PC-9 (cell line): ENCODE measurements at regions not wholly inside any gene's neighbourhood (a gene's known extent, or its start where the extent isn't known, plus 50 kb on each side); places are given as distances from the start of the nearest gene placed in this dataset.

Source experiments
- EZH2 ChIP-seq: fragments of 200-600 bp; sonication (generic); IDR thresholded peaks from 2 replicates; pipeline ENCODE4 v1.8.0; 2017; ENCODE audit warnings: antibody characterized with exemption, low read depth
- TF ChIP-seq, protein P1 (sequence below): fragments of 200-600 bp; sonication (generic); conservative IDR thresholded peaks from 2 replicates; pipeline ENCODE4 v1.6.1; 2017; ENCODE audit warnings: mixed run types, antibody characterized with exemption, mild to moderate bottlenecking, moderate library complexity

DNA sequence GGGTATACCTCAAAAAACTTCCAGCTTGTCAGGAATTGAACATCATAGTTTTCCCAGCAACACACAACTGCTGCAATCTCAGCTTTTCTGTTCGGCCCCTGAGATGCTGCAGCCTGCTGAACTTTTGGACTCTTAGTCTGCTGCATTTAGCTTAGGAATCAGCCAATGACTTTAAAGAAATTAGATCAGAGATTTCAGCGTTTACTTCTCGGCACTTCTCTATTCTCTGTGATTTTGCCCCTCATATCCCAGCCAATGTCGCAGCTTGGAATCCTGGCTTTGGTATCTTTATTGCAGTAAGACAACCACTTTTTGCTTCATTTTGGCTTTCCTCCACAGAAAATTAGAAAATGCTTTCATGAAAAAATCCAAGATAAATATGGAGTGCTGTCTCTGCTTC lies 86.3 kb upstream of the MCTP2 start:
- TF ChIP-seq, protein P1, sequence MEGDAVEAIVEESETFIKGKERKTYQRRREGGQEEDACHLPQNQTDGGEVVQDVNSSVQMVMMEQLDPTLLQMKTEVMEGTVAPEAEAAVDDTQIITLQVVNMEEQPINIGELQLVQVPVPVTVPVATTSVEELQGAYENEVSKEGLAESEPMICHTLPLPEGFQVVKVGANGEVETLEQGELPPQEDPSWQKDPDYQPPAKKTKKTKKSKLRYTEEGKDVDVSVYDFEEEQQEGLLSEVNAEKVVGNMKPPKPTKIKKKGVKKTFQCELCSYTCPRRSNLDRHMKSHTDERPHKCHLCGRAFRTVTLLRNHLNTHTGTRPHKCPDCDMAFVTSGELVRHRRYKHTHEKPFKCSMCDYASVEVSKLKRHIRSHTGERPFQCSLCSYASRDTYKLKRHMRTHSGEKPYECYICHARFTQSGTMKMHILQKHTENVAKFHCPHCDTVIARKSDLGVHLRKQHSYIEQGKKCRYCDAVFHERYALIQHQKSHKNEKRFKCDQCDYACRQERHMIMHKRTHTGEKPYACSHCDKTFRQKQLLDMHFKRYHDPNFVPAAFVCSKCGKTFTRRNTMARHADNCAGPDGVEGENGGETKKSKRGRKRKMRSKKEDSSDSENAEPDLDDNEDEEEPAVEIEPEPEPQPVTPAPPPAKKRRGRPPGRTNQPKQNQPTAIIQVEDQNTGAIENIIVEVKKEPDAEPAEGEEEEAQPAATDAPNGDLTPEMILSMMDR = no peak
- no peak for TF ChIP-seq EZH2
